GM13977 (cell line): ENCODE measurements at regions not wholly inside any gene's neighbourhood (a gene's known extent, or its start where the extent isn't known, plus 50 kb on each side); places are given as distances from the start of the nearest gene placed in this dataset.

ENCODE experiments used
- DNase-seq: peaks from one replicate; pipeline ENCODE4 v3.0.0; 2012; ENCODE audit warnings: low spot score
- in situ Hi-C: fragments of 300-500 bp; cut with MboI; formaldehyde crosslinking; loops from one replicate; pipeline ENCODE4 v1.12.0; 2022; ENCODE audit warnings: low sequenced_read_pairs, low pct_unique_long_range_greater_than_20kb, mixed read lengths, inconsistent platforms; ENCODE audit not compliant: unreplicated experiment
- TF ChIP-seq, protein P1 (sequence below): IDR thresholded peaks from 2 replicates; pipeline ENCODE4 v1.5.1; 2012; ENCODE audit warnings: mild to moderate bottlenecking, control low read depth; ENCODE audit not compliant: insufficient read depth; ENCODE audit errors: extremely low read depth, missing control alignments

DNA sequence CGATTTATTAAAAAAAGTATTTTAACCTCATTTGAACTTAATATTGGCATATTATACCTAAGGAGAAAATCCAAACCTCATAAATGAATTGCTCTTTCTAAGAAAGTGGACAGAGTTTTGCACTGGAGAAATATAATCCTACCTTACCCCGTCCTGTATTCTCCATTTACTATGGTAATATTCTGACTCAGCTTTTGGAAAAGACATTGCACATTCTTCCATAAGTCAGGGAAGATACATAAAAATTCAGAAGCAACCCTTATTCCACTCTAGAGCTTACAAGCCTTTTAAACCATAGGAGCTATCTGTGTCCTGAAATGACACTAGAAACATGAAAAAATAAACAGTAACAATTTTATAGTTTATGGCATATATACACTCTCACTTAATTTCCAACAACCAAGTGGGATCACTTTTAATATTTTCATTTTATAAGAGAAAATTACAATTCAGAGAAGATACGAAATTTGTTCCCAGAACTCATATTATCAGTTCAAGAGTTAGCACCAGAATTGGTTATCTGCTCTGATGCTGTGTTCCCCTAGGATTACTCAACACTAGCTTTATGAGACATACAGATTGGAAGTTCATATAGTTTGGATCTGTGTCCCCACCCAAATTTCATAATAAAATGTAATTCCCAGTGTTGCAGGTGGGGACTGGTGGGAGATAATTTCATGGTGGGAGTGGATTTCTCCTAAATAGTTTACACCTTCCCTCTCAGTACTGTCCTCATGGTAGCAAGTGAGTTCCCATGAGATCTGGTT, 359.4 kb downstream of the ARAP2 start:
- no peak for DNase-seq
- in situ Hi-C loops, result no loop called here
- TF ChIP-seq, protein P1, sequence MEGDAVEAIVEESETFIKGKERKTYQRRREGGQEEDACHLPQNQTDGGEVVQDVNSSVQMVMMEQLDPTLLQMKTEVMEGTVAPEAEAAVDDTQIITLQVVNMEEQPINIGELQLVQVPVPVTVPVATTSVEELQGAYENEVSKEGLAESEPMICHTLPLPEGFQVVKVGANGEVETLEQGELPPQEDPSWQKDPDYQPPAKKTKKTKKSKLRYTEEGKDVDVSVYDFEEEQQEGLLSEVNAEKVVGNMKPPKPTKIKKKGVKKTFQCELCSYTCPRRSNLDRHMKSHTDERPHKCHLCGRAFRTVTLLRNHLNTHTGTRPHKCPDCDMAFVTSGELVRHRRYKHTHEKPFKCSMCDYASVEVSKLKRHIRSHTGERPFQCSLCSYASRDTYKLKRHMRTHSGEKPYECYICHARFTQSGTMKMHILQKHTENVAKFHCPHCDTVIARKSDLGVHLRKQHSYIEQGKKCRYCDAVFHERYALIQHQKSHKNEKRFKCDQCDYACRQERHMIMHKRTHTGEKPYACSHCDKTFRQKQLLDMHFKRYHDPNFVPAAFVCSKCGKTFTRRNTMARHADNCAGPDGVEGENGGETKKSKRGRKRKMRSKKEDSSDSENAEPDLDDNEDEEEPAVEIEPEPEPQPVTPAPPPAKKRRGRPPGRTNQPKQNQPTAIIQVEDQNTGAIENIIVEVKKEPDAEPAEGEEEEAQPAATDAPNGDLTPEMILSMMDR, result no peak

DNA sequence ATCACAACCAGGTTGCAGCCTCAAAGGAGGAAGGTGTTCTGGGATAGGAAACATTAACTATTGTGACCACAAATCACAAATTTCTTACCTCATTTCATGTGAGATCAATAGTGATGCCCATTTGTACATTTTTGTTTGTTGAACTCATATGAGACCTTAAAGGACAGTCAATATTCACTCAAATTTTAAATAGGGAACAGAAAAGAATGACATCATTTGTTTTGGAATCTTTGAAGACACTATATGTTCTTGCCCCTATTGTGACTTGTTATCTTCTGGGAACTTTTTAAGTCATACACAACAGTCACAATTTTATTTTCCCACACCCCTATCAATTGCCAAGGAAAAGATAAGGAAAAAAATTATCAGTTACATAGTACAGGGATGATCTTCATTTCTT, 346.5 kb downstream of the ARAP2 start:
- in situ Hi-C loops, result no loop called here
- TF ChIP-seq, protein P1, result no peak

DNA sequence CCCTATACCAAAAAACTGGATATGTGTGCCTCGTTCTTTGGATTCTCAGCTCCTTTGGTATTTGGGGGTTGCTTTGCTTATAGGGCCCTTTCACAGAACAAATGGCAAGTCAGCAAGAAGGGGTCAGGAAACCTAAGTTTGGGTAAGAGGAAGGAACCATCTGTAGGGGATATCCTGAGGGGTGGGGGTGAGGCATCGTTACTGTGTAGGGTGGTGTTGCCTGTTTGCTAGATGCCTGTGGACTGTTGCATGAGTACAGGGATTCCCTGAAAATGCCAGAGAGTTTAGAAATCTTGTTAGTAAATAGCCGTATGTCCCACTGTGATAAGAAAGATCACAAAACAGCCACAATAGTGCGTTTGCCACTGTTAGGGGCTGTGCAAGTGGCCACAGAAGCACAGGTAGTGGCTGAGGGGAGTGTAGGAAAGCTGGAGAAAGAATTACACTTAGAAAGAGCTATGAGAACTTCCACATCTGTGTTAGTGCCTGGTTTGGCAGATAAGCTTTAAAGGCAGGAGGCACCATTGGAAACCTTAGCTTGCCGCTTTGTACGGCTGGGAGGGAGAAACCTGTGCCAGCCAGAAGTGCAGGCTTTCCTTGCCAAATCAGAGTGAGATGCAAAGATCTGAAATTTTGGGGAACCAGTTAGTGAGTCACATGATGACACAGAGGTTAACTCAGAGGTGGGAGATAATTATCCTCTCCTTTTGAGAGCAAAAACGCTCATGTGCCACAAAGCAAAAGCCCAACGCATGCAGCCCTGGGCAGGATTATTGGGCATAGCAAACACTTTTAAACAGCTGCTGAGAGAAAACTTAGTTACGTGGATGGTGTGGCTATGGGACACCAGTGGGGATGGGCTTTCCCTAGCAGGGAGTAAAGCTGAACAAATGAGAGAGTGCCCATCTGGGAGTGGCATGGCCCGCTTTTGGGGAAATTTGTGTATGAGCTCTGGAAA, 343.7 kb downstream of the ARAP2 start:
- no peak for DNase-seq
- TF ChIP-seq, protein P1, result no peak
- in situ Hi-C loops, result no loop called here

More for the DNA sequence above, 346.5 kb downstream of the ARAP2 start:
- no peak for DNase-seq

DNA sequence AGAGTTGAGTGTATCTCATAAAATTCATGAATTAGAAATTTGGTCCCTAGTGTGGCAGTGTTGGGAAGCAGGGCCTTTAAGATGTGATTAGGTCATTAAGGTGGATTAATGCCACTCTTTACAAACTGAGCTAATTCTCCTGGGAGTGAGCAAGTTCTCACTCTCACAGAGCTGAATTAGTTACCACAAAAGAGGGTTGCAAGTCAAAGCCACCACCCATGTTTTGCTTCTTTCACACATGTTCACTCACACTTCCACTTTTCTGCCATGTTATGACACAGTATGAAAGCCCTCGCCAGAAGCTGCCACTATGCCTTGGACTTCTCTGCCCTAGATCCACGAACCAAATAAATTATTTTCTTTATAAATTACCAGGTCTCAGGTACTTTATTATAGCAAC, 332.1 kb downstream of the ARAP2 start:
- TF ChIP-seq, protein P1, result no peak
- in situ Hi-C loops, result no loop called here
- DNase-seq, result peak; percentile 7

DNA sequence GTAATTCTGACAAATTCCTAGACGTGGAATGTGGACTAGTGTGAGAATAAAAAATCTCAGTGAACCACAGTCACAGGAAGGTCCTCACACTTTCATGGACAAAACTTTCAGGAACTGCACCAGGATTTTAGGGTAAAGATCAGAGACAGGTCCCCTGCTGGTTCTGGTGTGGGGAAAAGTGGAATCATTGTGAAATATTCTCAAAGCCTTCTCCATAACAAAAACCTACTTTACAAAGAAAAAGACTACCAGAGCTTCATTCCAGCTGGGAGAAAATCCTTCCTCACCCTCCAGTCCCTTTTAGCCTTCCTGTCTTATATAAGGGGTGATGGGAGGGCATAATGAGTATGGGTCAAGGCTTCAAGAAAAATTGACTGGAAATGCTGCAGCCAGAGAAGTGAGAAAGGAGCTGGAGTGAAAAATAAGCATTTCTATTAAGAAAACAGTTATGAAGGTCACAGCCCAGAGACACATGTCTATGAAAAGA, 325.8 kb downstream of the ARAP2 start:
- in situ Hi-C loops, result no loop called here
- TF ChIP-seq, protein P1, result no peak
- no peak for DNase-seq

DNA sequence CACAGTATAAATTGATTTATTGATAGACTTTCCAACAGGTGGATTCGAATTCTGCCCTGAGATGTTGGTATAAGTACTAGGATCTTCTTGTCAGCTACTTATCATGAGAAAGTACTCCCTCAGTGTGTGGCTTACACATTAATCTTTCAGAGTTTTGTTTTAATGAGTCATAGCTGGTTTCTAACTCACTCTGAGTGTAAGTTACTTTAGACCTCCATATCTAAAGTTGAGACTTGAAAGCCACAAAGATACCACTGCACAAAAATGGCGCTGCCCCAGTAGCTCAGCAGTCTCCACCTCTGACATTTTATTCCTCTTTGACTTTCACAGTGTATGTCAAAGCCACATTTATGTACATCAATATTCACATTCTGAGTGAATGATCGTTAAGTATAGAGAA, 318.5 kb downstream of the ARAP2 start:
- in situ Hi-C loops, result no loop called here
- peak; percentile 8 for DNase-seq
- TF ChIP-seq, protein P1, result no peak
